PC-3 (cell line): ENCODE measurements at regions not wholly inside any gene's neighbourhood (a gene's known extent, or its start where the extent isn't known, plus 50 kb on each side); places are given as distances from the start of the nearest gene placed in this dataset.

Source experiments
- EZH2 ChIP-seq: fragments of 300-600 bp; sonication (generic); IDR thresholded peaks from one replicate; pipeline ENCODE4 v1.6.1; 2017; ENCODE audit warnings: antibody characterized with exemption, mild to moderate bottlenecking, low read length; ENCODE audit not compliant: unreplicated experiment
- EZH2phosphoT487 ChIP-seq: fragments of 300-600 bp; sonication (generic); IDR thresholded peaks from 2 replicates; pipeline ENCODE4 v1.6.1; 2018; ENCODE audit warnings: mild to moderate bottlenecking, antibody characterized with exemption, low read length, borderline replicate concordance
- TF ChIP-seq, protein P1 (sequence below): fragments of 300-600 bp; sonication (generic); conservative IDR thresholded peaks from 2 replicates; pipeline ENCODE4 v1.5.1; 2017; ENCODE audit warnings: antibody characterized with exemption, low read depth, mild to moderate bottlenecking, low read length

DNA sequence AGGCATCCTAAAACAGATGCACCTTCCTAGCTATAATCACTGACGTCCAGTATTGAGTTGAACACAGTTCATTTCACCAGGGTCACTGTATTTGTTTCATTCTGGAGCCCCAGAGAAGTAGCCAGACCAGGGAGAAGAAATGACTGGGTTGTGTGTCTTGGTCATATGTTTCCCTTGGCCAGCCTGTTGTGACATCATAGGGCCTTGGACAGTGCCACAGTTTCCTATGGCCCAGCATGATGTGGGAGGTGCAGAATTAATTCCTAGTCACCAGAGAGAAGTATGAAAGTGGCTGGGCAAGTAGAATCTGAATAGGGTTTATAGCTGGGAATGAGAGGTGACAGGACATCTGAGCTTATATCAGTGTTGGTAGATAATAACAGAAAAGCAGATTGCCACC is 84.0 kb upstream of the ZBED5 start:
- TF ChIP-seq, protein P1, sequence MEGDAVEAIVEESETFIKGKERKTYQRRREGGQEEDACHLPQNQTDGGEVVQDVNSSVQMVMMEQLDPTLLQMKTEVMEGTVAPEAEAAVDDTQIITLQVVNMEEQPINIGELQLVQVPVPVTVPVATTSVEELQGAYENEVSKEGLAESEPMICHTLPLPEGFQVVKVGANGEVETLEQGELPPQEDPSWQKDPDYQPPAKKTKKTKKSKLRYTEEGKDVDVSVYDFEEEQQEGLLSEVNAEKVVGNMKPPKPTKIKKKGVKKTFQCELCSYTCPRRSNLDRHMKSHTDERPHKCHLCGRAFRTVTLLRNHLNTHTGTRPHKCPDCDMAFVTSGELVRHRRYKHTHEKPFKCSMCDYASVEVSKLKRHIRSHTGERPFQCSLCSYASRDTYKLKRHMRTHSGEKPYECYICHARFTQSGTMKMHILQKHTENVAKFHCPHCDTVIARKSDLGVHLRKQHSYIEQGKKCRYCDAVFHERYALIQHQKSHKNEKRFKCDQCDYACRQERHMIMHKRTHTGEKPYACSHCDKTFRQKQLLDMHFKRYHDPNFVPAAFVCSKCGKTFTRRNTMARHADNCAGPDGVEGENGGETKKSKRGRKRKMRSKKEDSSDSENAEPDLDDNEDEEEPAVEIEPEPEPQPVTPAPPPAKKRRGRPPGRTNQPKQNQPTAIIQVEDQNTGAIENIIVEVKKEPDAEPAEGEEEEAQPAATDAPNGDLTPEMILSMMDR: no peak
- TF ChIP-seq EZH2 (no peak), EZH2phosphoT487 (no peak)
